Stimulated activated naive CD8-positive, alpha-beta T cell treated with anti-CD3 and anti-CD28 coated beads, Interleukin-15, amount 100 ng/mL, for 72 hours (primary cell): ENCODE measurements at regions not wholly inside any gene's neighbourhood (a gene's known extent, or its start where the extent isn't known, plus 50 kb on each side); places are given as distances from the start of the nearest gene placed in this dataset.
"Not testable (repeated sequence)": the region's sequence is repeated elsewhere in the genome, so short reads cannot be mapped to it uniquely, and the experiment has no call there.

Source experiments
- ATAC-seq: fragments of 150-1000 bp; cut with Tn5 transposase; 2 replicates; pipeline ENCODE4 v1.10.0; 2021; ENCODE audit warnings: mild to moderate bottlenecking, moderate library complexity
- DNase-seq, 2 donors: peaks; one replicate each; pipeline ENCODE4 v3.0.0; 2021 to 2022
- H3K27ac Mint-ChIP-seq, 2 donors: one replicate each; pipeline ENCODE4 v1.8.0; 2022; ENCODE audit warnings: mild to moderate bottlenecking in 2 of 2, mixed read lengths in 2 of 2, moderate library complexity in 2 of 2
- H3K27me3 Mint-ChIP-seq: one replicate; pipeline ENCODE4 v1.8.0; 2022; ENCODE audit warnings: mixed read lengths
- H3K4me1 Mint-ChIP-seq: one replicate; pipeline ENCODE4 v1.8.0; 2022; ENCODE audit warnings: mild to moderate bottlenecking, mixed read lengths
- H3K4me3 Mint-ChIP-seq, 2 donors: one replicate each; pipeline ENCODE4 v1.8.0; 2022; ENCODE audit warnings: mild to moderate bottlenecking in 2 of 2, mixed read lengths in 2 of 2, moderate library complexity in 1 of 2
- H3K9me3 Mint-ChIP-seq, 2 donors: one replicate each; pipeline ENCODE4 v1.8.0; 2022; ENCODE audit warnings: mixed read lengths in 2 of 2

DNA sequence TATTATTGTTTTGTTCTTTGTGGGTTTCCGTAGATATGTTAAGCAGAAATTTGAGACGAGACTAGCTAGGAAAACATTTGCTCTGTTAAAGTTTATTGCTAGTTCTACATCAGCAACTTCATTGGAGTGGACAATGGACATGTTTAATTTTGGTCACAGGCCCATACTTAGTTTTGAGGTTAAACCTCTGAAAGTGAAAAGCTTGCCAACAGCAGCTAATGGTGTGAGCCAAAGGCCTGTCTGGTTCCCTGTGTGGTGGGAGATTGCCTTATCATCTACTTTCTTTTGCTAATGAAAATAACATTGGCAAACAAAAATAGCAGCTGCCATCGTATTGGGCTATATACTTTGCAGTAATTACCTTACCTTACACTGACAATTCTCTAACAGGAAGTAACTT is 388.4 kb upstream of the FZD8 start:
- DNase-seq = no peak
- H3K4me3 Mint-ChIP-seq = no peak overlapping the region

DNA sequence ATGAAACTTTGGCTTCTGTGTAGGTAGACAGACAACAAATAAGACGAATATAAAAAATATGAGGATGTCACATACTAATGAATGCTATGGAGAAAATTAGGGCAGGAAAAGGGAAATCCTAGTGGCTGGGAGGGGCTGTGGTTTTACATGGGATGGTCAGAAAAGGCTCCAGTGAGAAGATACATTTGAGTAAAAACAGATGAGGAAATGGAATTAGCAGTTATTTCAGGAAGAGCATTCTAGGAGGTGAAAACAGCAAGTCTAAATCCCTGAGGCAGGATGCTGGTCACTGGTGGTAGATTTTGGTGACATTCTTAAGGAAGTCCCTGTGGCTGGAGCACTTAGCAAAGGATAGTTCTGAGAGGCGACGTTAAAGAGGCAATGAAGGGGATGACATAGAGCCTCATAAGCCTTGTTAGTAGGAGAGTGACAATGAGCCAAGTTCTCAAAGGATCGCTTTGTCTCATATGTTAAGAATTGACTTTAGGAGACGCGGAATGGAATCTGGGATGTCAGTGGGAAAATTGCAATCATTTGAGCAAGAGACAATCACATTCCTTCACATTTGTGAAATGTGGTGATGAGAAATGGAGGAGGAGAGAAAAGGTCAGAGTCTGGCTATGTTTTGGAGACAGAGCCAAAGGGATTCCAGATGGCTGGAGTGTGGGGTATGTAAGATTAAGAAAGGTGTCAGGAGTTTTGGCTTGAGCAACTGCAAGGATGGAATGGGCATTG is 384.7 kb upstream of the FZD8 start:
- no peaks in the 10 kb centered on the region for H3K4me1 Mint-ChIP-seq
- no peaks in the 10 kb centered on the region for H3K27me3 Mint-ChIP-seq
- no peak overlapping the region for H3K27ac Mint-ChIP-seq
- H3K4me3 Mint-ChIP-seq = no peak overlapping the region
- ATAC-seq = no peak
- H3K9me3 Mint-ChIP-seq = peaks cover 0 to 13% of the 10 kb centered on the region in 2 donors
- no peak for DNase-seq

More for the DNA sequence above, 388.4 kb upstream of the FZD8 start:
- H3K9me3 Mint-ChIP-seq = peaks cover 0 to 13% of the 10 kb centered on the region in 2 donors
- H3K4me1 Mint-ChIP-seq = no peaks in the 10 kb centered on the region
- H3K27me3 Mint-ChIP-seq = no peaks in the 10 kb centered on the region
- no peak overlapping the region for H3K27ac Mint-ChIP-seq
- no peak for ATAC-seq

DNA sequence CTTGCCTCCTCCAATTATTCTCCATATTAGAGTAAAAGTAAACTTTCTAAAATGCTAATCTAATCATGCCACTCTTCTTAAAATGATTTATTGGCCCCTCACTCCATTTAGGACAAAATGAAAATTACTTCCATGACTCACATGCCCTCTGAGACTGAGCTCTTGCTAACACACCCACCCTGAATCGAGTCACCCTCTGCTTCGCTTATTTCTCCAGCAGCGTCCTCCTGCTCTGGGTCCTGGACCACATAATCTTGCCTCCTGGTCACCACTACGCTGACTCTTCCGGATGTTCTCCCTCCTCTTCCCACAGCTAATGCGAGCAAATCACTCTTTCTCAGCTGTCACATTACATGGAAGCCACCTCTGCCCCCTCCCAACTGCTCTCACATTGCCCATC is 384.0 kb upstream of the FZD8 start:
- Mint-ChIP-seq H3K4me1 (no peaks in the 10 kb centered on the region), H3K27me3 (no peaks in the 10 kb centered on the region), H3K4me3 (no peak overlapping the region), H3K9me3 (peaks cover 0 to 13% of the 10 kb centered on the region in 2 donors), H3K27ac (no peak overlapping the region)
- DNase-seq (no peak), ATAC-seq (no peak)

DNA sequence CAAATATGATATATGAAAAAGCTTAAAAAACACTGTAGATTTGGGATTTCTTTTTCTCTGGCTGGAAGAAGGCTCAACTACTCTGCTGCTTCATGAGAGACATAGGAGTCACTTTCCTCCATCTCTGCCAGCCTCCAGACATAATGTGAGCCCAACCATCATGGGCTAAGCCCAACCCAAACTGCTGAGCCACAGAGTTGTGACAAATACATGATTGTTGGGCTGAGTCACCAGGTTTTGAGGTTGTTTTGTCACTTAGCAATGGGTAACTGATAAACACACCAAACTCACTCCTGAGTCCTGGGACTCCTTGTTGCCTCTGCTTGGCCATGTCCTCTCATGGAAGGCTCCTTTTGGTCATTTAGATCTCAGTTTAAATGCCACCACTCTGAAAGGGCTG is 381.8 kb upstream of the FZD8 start:
- Mint-ChIP-seq H3K9me3 (peaks cover 0 to 13% of the 10 kb centered on the region in 2 donors), H3K27ac (no peak overlapping the region), H3K4me1 (no peaks in the 10 kb centered on the region), H3K4me3 (no peak overlapping the region), H3K27me3 (no peaks in the 10 kb centered on the region)
- ATAC-seq (no peak), DNase-seq (no peak)

DNA sequence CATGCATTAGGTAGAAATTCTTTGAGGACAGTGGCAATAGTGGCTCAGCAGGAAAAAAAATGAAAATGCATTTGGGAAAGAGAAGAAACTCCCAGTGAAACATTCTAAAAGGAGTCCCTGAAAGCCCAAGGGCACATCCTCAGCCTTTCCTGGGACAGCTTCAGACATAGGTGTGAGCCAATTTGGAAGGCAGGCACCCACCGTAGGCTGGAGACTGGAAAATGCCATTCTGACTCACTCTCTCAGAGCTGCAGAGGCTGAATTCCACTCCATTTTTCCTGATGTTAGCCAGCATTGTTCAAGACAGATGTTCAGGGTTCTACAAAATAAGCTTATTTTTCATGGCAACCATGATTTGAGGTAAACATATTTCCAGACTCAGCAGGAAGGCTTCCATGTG is 379.0 kb upstream of the FZD8 start:
- H3K9me3 Mint-ChIP-seq = peaks cover 0 to 2% of the 10 kb centered on the region in 2 donors
- no peak overlapping the region for H3K27ac Mint-ChIP-seq
- H3K27me3 Mint-ChIP-seq = no peaks in the 10 kb centered on the region
- DNase-seq (no peak), ATAC-seq (no peak)
- H3K4me3 Mint-ChIP-seq = no peak overlapping the region
- H3K4me1 Mint-ChIP-seq = no peaks in the 10 kb centered on the region

DNA sequence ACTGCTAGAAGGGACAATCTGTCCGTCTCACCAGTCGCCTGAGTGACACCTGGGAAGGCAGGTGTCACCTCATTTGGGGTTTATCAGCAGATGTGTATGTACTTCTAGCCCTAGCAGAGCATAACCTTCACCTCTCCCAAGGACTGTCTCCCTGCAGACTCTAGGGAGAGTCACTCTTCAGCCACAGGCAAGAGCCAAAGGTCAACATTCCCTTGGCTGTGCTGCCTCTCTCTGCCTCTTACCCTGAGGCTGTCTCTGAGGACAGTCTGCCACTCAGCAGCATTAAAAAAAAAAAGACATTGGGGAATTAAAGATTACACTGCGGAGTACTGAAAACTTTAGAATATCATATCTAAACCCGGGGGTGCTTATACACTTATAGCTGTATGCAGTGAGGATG is 377.7 kb upstream of the FZD8 start:
- ATAC-seq = no peak
- H3K27me3 Mint-ChIP-seq = no peaks in the 10 kb centered on the region
- H3K9me3 Mint-ChIP-seq = no peaks in the 10 kb centered on the region
- H3K4me3 Mint-ChIP-seq = no peak overlapping the region
- H3K4me1 Mint-ChIP-seq = no peaks in the 10 kb centered on the region
- DNase-seq = no peak
- no peak overlapping the region for H3K27ac Mint-ChIP-seq

DNA sequence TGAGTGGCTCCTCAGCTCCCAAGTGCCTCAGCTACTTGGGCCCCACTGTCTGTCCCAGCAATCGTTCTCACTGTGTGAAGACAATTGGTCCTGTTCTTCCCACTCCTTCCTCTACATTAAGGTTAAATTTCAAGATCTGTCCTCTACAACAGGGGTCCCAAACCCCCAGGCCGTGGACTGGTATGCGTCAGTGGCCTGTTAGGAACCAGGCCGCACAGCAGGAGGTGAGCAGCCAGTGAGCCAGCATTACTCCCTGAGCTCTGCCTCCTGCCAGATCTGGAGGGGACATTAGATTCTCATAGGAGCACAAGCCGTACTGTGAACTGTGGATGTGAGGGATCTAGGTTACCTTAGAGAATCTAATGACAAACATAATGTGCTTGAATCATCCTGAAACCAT is 376.9 kb upstream of the FZD8 start:
- Mint-ChIP-seq H3K4me1 (no peaks in the 10 kb centered on the region), H3K27me3 (no peaks in the 10 kb centered on the region), H3K9me3 (peaks cover 0 to 4% of the 10 kb centered on the region in 2 donors), H3K4me3 (no peak overlapping the region), H3K27ac (no peak overlapping the region)
- ATAC-seq (no peak), DNase-seq (no peak)

DNA sequence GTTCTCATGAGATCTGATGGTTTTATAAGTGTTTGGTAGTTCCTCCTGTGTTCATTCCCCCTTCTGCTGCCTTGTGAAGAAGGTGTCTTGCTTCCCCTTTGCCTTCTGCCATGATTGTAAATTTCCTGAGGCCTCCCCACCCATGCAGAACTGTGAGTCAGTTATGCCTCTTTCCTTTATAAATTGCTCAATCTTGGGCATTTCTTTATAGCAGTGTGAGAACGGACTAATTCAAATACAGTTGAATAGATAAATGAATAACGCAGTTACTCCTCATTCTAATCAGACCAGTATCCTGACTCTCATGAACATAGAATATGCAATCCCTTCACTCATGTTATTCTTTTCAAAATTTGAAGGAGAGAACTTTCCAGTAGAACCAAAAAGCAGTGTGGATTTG is 375.0 kb upstream of the FZD8 start:
- peaks cover 0 to 8% of the 10 kb centered on the region in 2 donors for H3K9me3 Mint-ChIP-seq
- no peaks in the 10 kb centered on the region for H3K27me3 Mint-ChIP-seq
- no peak overlapping the region for H3K27ac Mint-ChIP-seq
- H3K4me3 Mint-ChIP-seq = no peak overlapping the region
- DNase-seq (no peak), ATAC-seq (no peak)
- H3K4me1 Mint-ChIP-seq = no peaks in the 10 kb centered on the region

DNA sequence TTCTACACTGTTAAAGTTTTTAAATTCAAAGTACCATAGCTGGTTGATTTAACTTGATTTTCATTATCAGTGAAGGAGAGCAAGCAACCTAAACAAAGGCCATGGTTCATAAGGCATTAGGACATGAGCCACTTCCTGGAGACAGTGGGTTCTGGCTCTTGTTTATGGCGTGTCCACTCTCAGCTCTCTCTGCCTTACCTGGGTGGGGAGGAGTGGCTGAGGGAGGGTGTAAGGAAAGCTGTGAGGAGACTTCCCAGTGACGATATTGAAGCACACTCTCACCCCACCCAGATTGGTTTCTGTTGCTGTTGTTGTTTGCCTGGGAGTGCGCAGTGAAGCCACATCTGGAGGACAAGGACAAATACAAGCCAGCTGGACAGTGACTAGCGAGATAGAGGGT is 365.3 kb upstream of the FZD8 start:
- Mint-ChIP-seq H3K9me3 (peaks cover 13% of the 10 kb centered on the region in 2 donors), H3K4me3 (no peak overlapping the region), H3K27ac (no peak overlapping the region), H3K4me1 (no peaks in the 10 kb centered on the region), H3K27me3 (no peaks in the 10 kb centered on the region)
- ATAC-seq (no peak), DNase-seq (no peak)

DNA sequence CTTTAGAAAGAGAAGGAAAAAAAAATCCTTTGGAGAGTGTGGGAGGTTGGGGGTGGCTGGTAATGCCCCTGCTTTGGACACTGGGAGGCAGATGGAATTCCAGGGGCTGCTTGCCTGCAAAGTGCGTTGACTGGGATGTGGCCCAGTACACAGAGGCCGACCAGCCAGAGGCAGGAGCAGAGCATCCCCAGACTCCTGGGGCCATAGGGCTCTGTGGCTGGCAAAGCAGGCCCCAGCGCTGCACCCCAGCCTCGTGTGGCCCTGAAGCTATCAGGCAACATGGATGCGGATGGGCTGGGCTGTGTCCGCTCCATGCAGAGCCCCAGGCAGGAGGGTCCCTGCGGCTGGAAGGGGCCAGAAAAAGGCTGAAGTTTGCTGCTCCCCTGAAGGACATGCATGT is 361.6 kb upstream of the FZD8 start:
- H3K9me3 Mint-ChIP-seq = peaks cover 13 to 25% of the 10 kb centered on the region in 2 donors
- DNase-seq (no peak), ATAC-seq (no peak)
- H3K27ac Mint-ChIP-seq = no peak overlapping the region
- H3K4me3 Mint-ChIP-seq = no peak overlapping the region
- no peaks in the 10 kb centered on the region for H3K27me3 Mint-ChIP-seq
- no peaks in the 10 kb centered on the region for H3K4me1 Mint-ChIP-seq

DNA sequence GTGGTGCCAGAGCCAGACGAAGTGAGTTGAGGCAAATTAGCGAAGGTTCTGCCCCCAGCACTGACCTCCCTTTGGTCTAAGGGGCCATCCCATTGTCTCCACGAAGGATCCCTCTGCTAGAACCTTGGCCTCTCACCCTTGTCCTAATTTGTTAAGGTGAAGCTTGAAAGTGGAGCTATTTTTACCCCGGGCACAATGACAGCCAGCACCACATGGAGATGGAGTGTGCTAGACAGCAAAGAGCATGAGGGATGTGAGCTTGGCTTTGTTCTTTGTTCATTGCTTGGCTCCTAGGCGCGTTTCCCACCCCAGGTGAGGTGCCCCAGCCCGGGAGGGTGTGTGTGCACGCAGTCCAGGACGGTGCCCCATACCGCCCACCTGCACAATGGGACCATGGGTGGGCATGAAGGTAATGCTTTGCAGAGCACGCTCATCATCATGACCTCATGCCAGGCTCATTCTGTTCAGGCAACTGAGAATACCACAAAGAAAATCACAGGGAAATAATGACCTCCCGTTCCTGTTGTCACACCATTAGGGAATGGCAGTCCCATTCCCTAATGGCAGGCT is 361.0 kb upstream of the FZD8 start:
- H3K27ac Mint-ChIP-seq = no peak overlapping the region
- ATAC-seq = no peak
- H3K9me3 Mint-ChIP-seq = peaks cover 13 to 25% of the 10 kb centered on the region in 2 donors
- H3K27me3 Mint-ChIP-seq = no peaks in the 10 kb centered on the region
- H3K4me3 Mint-ChIP-seq = no peak overlapping the region
- no peaks in the 10 kb centered on the region for H3K4me1 Mint-ChIP-seq
- DNase-seq = no peak

DNA sequence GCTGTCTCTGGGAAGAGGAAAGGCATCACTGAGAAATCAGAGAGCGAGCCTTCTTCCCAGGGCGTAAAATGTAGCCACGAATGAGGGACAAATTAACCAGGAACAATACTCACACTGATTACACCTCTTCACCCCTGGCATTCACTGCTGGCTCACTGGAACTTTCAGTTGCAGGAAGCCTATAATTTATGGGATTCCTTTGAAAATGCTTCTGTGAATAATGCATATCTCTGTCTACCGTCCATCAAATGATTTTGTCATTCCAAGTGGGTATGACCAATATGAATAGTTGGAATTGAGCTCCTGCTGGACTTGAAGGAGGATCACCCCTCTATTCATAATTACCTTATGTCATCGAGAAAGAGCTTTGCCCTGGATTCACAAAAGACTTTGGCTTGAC is 360.3 kb upstream of the FZD8 start:
- H3K27me3 Mint-ChIP-seq = no peaks in the 10 kb centered on the region
- DNase-seq (no peak), ATAC-seq (no peak)
- H3K4me1 Mint-ChIP-seq = no peaks in the 10 kb centered on the region
- H3K9me3 Mint-ChIP-seq = peaks cover 13 to 21% of the 10 kb centered on the region in 2 donors
- no peak overlapping the region for H3K4me3 Mint-ChIP-seq
- no peak overlapping the region for H3K27ac Mint-ChIP-seq

DNA sequence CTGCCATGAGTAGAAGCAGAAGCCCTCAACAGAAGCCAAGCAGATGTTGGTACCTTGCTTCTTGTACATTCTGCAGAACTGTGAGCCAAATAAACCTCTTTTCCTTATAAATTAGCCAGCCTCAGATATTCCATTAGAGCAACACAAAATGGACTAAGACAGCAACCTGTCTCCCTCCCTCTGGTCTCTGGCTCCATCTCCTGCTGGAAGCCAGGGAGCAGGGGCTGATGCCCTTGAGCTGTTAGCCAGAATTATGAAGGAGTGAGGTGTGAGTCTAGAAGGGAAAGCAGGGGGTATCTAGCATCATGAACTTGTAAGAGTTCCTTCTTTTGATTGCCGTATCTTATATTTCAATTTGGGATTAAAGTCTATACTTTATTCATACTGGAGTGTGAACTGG is 358.7 kb upstream of the FZD8 start:
- H3K4me3 Mint-ChIP-seq, ATAC-seq, H3K27me3 Mint-ChIP-seq, H3K4me1 Mint-ChIP-seq, DNase-seq: not testable (repeated sequence)
- H3K9me3 Mint-ChIP-seq = peaks cover 11 to 18% of the 10 kb centered on the region in 2 donors
- peak overlapping the region; percentile 26 to 35 for H3K27ac Mint-ChIP-seq

DNA sequence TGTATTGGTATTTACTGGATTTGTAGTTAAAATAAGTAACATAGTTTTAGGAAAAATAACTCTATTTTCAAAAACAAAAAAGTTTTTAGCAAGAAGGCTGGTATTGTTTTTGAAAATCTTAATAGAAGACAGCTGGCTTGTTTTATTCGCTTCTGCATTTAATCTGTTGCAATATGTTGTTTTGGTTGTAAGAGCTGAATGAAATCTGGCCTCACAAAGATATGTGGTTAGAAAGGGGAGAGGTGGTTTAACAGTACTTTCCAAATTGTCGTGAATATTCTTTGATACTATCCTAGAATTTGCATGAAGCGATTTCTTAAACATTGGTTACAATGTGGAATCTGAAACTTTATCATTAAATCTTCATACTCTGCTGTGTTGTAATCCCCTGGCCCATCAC is 355.9 kb upstream of the FZD8 start:
- Mint-ChIP-seq H3K4me3 (no peak overlapping the region), H3K4me1 (no peaks in the 10 kb centered on the region), H3K27ac (no peak overlapping the region), H3K9me3 (peaks cover 4 to 12% of the 10 kb centered on the region in 2 donors), H3K27me3 (no peaks in the 10 kb centered on the region)
- ATAC-seq (no peak), DNase-seq (no peak)

DNA sequence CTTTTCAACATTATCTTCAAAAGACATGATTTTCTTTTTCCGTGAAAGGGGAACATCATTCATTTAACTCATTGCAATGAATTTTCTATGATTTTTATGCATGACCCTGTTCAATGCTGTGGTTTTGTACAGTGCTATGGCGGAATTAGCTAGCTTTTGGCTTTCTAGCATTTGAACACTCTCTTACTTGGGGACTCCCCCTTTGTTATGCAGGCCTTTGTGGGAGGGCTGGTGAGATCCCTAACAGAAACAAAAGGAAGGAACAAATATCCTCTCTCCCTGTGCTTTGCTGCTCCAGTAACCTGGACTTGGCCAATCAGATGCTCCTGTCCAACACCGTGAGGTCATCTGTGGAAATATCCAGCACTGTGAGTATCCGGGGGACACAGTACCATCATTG is 353.4 kb upstream of the FZD8 start:
- H3K4me3 Mint-ChIP-seq = no peak overlapping the region
- no peak for DNase-seq
- H3K27me3 Mint-ChIP-seq = no peaks in the 10 kb centered on the region
- H3K27ac Mint-ChIP-seq = no peak overlapping the region
- H3K4me1 Mint-ChIP-seq = no peaks in the 10 kb centered on the region
- peaks cover under 1 to 2% of the 10 kb centered on the region in 2 donors for H3K9me3 Mint-ChIP-seq
- no peak for ATAC-seq

DNA sequence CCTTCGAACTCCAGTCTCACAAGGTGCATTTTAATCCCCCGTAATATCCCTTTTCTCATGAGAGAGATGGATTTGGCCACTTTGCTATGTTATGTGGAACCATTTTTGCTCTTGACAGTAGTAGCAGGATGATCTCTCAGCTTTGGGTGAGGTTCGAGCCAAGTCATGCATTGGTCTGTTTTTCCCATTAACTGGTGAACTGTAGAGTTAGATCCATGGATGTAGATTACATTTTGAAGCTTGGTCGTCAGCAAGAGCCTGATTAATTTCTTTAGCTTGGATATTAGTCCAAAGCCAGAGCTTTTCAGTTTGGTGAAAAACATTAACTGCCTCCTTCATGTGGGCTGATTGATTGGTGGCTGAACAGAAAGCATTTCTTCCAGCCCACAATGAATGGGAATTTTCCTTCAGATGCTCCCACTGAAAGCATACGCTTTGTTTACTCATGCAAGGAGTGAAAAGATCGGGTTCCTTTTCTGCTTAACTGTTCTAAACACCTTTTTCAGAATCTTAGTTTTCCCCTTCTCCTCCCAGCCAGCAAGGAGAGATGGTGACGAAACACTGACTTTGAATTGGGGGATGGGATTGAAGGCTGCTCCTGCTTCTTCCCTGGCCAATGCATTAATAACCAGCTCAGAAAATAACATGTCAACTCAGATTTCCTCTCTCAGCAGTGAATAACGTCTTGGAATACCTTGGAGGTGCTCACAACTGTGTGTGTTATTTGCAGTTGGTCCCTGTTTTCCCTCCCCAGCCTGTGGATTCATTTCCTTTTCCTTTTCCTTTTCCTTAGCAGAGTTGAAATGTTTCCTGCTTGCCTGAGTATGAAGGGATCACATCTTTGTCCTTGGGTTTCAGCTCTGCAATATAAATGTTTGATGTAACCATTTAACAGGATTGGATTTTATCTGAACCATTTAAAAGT is 351.8 kb upstream of the FZD8 start:
- DNase-seq (no peak), ATAC-seq (no peak)
- Mint-ChIP-seq H3K27me3 (no peaks in the 10 kb centered on the region), H3K9me3 (no peaks in the 10 kb centered on the region), H3K4me1 (no peaks in the 10 kb centered on the region), H3K27ac (no peak overlapping the region), H3K4me3 (no peak overlapping the region)
